HG03103 (cell line): ENCODE measurements at regions not wholly inside any gene's neighbourhood (a gene's known extent, or its start where the extent isn't known, plus 50 kb on each side); places are given as distances from the start of the nearest gene placed in this dataset.

Experiments
- ATAC-seq: cut with Tn5 transposase; IDR thresholded peaks from one replicate; pipeline ENCODE4 v1.9.1; 2021; ENCODE audit warnings: low read depth; ENCODE audit not compliant: unreplicated experiment

DNA sequence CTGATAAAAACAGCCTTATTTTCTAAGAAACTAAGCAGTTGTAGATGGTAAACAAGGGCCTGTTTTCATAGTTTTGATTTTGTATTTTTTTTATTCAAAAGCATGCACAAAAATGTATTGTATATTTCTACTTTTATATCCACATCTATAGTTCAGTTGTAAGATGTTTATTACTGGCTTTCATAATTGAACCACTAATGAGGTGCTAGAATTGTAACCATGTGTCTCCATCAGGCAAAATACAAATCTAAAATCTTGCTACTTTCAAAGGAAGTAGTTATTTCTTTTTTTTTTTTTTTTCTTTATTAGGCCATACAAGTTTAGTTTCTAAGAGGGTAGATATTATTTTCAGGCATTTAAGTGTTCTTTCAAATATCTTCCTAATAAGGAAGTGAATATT is 1755.0 kb downstream of the MAT2B start:
- ATAC-seq, result no peak

DNA sequence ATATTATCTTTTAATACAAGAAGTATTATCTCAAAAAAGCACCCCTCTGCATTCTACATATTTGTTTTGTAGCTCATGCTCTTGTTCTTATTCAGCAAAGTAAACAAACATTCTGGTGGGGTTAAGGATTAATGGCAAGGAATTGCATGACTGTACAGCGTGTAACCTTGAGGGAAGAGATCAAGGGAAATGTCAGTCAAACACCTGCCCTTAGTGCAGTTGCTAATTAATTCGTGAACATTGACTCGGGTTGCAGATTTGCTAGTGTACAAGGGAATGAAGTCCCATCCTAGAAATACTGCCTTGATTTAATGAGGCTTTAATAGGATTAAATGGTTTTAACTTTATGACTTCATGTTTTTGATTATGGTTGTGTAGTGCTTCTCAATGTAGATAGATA is 1758.1 kb downstream of the MAT2B start:
- no peak for ATAC-seq

DNA sequence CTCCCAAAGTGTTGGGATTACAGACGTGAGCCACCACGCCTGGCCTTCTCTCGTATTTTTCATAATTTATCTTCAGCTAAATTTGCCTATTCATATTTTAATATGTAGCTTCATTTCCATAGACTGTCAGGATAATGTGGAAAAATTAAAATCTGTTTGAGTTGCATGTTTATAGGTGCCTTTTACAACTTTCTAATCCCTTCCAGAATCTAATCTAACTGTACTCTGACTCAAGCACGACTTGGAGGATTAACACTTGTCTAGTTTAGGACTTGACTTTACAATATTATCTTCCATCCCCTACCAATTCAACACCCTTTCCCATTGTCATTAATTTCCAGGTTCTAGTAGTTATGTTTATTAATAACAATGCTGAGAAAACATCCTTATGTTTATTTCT is 1761.5 kb downstream of the MAT2B start:
- ATAC-seq, result no peak

DNA sequence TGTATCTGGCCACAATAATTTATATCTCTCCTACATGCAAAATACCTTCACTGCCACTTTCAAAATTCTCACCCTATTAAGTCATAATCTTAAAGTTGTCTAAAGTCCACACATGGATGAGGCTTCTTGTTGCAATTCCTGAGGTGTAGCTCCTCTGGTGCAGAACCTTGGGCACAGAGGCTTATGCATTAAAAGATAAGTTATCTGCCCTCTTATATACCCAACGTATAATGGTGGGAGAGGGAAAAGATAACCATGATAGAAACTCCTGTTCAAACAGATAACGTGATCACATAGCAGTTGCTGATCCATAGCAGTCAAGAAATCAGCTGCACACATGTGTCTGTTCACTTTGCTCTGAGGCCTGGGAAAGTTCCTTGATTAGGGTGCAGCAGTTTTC is 1767.0 kb downstream of the MAT2B start:
- ATAC-seq, result no peak

GRCh38 chr5:165277661-165278060 is 1772.2 kb downstream of the MAT2B start:
- no peak for ATAC-seq

DNA sequence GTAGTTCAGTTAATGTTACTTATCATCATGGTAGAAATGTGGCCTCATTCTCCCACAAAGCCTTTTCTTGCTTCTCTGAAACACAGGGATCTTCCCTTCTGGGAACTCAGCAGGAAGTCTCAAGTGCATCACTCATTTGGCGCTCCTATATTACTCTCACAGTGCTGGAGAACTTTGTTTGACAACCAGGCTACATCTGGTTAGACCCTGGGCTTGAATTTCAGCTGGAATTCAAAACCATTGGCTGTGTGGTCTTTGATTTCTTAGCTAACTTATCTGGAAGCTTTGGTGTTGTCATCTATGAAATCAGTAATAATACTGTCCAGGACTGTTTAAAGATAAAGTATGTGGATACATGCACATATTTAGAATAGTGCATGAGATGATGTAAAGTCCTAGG is 1777.1 kb downstream of the MAT2B start:
- ATAC-seq, result no peak

GRCh38 chr5:165286692-165287091 is 1781.3 kb downstream of the MAT2B start:
- ATAC-seq, result no peak

DNA sequence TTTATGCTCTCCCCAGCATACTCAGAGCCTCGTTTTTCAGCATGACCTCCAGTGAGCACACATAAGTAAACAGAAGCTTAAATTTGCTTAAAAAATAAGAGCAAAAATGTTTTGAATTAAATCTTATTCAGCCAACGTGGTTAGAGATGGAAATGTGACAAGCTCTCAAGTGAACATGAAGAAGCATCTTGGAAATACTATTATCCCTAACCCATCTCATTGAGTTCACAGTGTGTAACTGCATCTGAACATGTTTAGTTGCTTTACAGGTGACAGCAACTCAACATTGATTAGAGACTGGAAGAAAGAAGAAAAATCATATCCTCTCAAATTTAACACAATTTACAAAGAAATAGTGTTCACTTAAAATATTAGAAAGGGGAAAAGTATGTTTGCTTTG is 1785.1 kb downstream of the MAT2B start:
- ATAC-seq, result no peak

DNA sequence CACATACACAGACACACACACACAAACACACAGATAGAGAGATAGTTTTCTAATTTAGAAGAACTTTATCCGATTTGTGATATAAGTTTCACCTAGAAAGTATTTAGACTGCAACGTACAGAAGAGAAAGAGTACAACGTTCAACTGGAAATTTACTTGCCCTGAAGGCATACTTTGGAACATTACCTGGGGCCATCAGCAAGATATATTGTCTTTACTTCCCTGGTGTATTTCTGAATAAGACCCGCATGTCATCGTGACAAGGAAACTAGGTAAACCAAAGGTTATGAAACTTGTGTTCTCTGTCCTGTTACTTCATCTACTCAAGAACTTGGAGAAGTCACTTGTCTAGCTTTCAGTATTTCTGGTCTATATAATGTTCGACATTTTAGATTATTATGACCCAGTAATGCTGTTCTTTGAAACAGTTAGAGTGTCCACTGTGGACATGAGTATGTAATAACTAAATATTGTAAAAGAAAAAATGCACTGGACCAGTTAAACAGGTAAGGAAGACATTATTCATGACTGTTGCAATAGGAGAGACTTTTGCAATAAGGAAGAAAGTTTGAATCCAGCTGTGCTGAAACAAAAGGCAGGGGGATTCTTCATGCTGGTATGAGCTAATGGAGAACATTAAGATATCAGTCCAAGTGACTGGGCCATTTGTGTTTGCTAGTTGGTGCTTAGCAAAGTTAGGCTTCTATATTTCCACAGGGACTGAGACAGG is 1791.1 kb downstream of the MAT2B start:
- ATAC-seq, result no peak

DNA sequence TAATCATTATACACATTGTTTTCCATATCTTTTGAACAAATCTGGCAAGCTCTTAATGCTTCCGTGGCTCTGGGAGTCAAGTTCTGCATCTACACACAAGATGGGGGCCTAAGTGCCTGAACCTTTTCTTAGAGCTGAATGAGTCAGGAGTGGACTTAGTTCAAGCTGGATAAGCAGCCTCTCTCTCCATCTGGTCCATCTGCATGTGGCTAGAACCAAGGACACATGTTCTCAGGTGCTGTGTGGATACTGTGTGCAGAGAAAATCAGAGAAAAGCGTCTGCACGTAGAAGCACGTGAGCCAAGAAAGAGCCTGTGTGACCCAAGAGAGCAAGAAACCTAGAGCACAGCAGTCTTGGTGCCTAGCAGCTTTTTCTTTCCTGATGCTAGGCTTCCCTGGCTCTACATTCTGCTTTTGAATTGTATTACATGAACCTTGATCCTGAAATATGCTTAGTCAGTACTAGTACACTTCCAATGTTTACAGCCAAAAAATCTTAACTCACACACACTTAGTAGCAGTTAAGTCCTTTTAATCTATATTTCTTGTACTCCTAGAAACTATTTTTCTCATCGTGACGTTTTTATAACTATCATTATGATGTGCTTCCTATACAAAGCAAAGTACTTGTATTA is 1798.9 kb downstream of the MAT2B start:
- no peak for ATAC-seq

- no peak for ATAC-seq
Measured at GRCh38 chr5:165305596-165305995, 1800.2 kb downstream of the MAT2B start.

DNA sequence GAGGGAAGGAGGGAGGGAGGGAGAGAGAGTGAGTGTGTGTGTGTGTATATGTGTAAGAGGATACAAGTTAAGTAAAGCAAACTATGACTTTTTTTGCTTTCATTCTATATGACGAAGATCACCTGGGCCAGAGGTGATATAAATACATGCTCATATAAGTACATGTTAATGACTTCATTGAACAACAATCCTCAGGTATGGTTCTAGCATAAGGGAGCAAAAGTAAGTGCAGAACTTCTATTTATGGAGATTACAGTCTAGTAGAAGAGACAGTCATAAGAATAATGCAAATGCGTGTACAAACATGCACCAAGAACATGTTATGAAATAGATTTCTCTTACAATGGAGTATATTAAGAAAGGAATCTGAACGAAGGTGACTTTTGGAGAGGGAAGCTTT is 1804.0 kb downstream of the MAT2B start:
- ATAC-seq, result no peak

GRCh38 chr5:165310031-165310430 is 1804.6 kb downstream of the MAT2B start:
- no peak for ATAC-seq

GRCh38 chr5:165321912-165322311 is 1816.5 kb downstream of the MAT2B start:
- ATAC-seq, result no peak

GRCh38 chr5:165325221-165325620 is 1819.8 kb downstream of the MAT2B start:
- ATAC-seq, result no peak

DNA sequence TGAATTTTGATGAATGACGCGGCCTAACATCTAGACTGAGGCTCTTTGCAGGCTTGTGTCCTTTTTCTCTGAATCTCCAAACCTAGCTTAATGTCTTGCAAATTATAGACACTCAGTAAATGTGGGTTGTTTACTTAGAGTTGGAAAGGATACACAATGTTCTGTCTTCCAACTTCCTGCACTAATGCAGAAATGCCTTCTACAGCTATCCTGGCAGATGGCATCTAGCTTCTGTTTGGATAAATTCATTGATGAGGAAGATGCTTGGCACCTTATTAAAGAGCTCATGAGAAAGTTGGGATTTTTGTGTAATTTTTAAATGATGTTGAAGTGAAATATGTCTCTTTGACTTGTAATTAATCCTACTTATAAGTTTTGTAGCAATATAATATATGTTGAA is 1822.2 kb downstream of the MAT2B start:
- ATAC-seq, result no peak

- ATAC-seq, result no peak
Measured at GRCh38 chr5:165328846-165329245, 1823.4 kb downstream of the MAT2B start.

- no peak for ATAC-seq
Measured at GRCh38 chr5:165333623-165334022, 1828.2 kb downstream of the MAT2B start.

GRCh38 chr5:165334201-165334600 is 1828.8 kb downstream of the MAT2B start:
- no peak for ATAC-seq

GRCh38 chr5:165349735-165350134 is 1844.3 kb downstream of the MAT2B start:
- no peak for ATAC-seq

- ATAC-seq, result no peak
Measured at GRCh38 chr5:165351342-165351741, 1845.9 kb downstream of the MAT2B start.

DNA sequence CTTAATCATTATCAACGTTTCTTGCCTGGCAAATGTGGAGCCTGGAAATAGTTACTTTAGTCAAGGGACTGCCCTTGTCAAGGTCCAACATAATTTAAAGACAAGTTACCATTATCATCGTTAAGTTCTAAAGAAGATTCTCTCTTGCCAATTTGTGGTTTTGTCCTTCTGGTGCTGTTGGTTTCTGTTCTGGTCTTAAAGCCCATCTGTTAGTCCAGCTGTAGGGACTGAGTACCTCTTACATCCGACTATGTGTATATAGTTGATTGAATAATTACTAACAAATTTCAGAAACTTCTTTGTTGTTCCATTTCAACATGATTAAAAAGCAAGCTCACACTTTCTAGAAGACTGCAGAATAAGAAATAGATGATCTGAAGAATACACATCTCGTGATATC is 1854.9 kb downstream of the MAT2B start:
- no peak for ATAC-seq
